Glomerular visceral epithelial cell (primary cell): ENCODE measurements at regions not wholly inside any gene's neighbourhood (a gene's known extent, or its start where the extent isn't known, plus 50 kb on each side); places are given as distances from the start of the nearest gene placed in this dataset.
"Not testable (repeated sequence)": the region's sequence is repeated elsewhere in the genome, so short reads cannot be mapped to it uniquely, and the experiment has no call there.

Experiments used
- DNase-seq: peaks from one replicate; pipeline ENCODE4 v3.0.0-alpha.2; 2016; ENCODE audit errors: extremely low spot score

DNA sequence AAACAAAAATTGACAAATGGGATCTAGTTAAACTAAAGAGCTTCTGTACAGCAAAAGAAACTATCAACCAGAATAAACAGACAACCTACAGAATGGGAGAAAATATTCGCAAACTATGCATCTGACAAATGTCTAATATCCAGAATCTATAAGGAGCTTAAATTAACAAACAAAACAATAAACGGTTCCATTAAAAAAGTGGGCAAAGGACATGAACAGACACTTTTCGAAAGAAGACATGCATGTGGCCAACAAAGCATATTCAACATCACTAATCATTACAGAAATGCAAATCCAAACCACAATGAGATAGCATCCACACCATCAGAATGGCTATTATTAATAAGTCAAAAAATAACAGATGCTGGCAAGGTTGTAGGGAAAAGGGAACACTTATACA is 50.5 kb upstream of the MED13L start:
- not testable (repeated sequence) for DNase-seq

DNA sequence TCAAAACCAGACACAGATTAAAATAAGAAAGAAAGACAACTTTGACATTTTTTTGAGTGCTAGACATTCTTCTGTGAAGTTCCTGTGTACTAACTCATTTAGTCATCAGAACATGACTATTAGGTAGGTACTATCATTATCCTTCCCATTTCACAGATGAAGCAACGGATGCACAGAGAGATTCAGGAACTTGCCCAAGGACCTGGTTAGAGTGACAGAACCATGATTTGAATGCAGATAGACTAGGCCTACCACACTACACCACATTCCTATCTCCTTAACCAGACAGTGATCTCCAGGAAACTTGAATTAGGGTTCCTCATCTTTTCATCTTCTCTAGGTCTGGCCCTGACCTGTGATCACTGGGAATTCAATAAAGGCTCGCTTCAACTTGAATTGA is 54.4 kb upstream of the MED13L start:
- DNase-seq = no peak

DNA sequence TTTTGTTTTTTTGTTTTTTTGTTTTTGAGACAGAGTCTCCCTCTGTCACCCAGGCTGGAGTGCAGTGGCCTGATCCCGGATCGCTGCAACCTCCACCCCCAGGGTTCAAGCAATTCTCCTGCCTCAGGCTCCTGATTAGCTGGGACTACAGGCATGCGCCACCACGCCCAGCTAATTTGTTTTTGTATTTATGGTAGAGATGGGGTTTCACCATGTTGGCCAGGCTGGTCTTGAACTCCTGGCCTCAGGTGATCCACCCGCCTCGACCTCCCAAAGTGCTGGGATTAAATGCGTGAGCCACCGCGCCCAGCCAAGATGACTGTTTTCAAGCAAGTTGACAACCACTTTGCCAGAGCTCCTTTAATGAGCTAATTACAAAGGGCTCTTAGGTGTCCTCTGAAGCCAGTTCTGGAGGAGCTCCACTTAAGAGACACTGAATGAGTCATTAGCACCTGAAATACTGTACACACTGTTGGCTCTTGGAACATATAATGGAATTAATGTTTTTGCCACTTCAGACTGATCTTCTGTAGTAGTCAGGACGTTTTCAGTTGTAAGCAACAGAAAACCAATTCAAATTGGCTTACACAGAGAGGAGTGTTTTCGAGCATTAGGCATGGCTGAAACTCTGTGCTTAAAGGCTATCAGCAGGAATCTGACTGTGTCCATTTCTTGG is 55.4 kb upstream of the MED13L start:
- no peak for DNase-seq

DNA sequence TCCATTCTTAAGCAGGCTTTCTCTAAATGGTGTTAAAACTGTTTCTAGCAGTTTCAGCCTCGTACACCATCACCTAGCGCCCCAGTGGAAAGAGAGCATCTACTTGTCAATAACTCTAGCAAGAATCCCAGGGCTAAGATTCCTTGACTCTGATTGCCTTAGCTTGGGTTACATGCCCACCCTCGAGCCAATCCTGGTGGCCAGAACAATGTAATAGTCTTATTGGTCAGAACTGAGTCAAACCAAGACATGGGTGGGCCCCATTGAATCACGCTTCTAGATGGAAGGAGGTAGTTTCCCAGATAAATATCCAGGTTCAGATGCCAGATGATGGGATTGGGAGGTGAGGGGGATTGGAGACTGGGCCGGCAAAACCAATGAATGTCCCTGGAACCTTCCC is 55.9 kb upstream of the MED13L start:
- no peak for DNase-seq

DNA sequence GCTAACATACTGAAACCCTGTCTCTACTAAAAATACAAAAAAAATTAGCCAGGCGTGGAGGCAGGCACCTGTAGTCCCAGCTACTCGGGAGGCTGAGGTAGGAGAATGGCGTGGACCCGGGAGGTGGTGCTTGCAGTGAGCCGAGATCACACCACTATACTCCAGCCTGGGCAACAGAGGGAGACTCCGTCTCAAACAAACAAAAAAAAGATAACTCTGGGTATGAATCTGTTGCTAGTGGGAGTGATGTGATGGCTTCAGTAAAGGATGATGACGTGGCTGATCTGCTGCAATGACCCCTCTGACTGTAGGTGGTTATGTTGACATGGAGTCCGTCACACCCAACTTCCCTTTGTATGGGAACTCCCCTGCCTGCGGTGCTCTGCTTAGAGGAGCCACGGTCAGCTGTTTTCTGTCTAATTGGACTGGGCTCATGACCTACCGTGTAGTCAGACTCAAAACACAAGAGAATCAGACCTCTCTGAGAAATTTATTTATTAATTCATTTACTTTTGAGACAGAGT is 59.1 kb upstream of the MED13L start:
- DNase-seq = peak; percentile 15

GRCh38 chr12:116337312-116337711 is 59.8 kb upstream of the MED13L start:
- no peak for DNase-seq

DNA sequence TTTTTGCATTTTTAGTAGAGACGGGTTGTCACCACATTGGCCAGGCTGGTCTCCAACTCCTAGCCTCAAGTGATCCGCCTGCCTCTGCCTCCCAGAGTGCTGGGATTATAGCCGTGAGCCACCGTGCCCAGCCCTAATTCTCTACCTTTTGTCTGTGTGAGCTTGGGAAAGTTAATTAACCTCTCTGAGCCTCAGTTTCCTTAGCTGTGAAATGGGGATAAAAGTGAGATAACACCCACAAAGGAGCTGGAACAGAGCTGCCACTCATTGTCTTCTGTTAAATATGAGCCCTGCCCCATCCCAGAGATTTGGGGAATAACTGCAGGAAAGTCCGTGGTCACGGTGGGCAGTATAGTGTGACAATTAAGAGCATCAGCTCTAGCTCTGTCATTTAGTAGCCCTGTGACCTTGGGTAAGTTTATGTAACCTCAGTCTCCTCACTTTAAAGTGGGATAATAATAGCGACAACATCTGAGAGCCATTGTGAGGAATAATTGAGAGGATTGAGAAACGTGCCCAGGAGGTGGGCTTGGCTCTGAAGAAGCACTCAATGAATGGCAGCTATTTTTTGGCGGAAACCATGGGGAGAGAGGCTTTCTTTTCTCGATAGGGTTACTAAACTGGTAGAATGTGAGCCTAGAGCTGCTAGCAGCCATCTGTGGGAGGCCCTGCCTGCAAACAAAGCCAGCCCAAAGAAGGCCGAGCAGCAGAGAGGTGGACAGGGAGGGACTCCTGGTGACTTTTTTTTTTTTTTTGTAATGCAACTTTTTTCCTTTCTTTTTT is 60.8 kb upstream of the MED13L start:
- DNase-seq = no peak

DNA sequence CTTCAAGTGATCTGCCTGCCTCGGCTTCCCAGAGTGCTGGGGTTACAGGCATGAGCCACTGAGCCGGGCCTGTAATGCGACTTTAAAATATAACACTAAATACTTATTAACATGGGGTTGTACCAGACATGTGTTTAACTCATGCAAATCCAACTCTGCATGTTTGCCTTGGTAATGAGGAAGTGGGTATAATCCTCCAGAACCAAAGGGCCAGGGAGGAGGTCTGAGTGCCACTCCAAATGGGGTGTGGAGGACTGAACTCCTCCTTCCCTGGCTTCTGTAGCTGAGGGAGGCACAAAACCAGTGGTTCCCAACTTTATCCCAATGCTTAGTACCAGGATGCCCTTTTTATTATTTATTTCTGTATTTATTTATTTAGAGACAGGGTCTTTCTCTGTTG is 61.6 kb upstream of the MED13L start:
- no peak for DNase-seq

- DNase-seq = no peak
These were observed 62.4 kb upstream of the MED13L start for GRCh38 chr12:116339800-116340371.

DNA sequence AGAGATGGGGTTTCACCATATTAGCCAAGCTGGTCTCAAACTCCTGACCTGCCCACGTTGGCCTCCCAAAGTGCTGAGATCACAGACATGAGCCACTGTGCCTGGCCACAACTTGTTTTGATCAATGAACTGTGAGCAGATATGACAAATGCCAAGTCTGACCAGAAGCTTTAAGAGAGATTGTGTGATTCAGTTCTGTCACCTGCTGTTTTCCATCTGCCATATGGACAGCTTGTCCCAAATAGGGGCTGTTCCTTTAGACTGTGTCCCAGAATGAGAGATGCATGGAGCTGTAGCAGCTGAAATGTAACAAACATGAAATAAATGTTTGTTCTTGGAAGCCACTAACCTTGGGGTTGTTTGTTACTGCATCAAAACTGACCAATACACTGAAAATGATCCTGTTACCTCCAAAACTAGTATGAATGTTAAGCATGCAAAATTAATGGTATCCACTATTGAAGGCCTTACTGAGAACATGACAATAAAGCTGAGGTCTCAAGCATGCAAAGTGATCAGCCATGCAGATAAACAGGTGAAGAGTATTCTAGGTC is 65.9 kb upstream of the MED13L start:
- no peak for DNase-seq

DNA sequence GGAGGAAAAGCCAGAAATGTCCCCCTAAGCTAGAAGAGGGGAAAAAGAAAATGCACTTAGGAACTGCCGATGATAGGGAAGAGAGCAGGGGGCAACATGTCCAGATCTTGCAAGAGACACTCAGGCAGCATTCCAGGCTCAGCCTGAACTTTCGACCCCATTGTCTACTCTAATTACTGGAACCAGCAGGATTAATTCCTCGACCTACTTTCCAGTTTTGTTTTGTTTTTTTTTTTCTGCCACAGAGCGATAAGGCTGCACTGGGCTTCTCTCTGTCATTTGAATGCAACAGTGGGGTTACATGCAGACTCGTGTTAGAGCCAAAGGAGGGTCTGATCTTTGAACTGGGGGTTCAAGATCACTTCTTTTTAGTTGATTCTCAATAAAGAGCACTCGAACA is 68.7 kb upstream of the MED13L start:
- DNase-seq = no peak

DNA sequence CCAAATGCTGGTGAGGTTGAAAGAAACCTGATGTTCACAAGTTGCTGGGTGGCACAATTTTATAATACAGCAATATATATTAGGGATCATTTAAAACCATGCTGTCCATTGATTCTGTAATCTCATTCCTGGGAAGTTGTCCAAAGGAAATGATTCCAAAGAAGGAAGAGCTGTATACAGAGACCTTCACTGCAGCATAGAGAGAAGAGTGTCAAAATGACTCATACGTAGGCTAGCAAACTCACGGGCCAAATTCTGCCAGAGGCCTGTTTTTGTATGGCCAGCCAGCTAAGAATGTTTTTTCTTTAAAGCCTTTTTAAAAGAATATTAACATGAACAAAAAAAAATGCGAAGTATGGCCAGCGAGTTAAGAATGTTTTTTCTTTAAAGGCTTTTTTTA is 69.2 kb upstream of the MED13L start:
- peak; percentile 47 for DNase-seq

- no peak for DNase-seq
These were observed 69.8 kb upstream of the MED13L start for GRCh38 chr12:116347265-116347664.

DNA sequence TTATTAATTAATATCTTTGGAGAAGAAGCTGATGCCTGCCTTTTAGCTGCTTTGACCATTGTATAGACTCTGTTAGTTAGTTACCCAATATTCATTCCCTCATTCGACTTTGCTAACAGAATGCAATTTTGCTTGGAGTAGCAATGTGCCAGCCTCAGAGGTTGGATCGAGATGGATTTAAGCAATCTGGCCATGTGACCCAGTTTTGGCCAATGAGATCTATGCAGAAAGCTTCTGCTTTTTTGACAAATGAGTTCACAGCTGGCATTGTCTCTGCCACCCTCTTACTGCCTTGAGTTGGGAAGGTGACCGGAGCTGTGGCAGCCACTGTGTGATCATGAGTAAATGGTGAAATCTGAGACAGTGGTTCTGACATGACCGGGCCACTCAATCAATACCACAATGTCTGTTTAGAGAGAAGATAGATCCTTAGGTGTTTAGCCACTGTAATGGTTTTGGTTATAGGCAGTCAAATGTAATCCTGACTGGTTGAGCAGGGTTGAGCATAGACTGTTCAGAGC is 74.9 kb upstream of the MED13L start:
- no peak for DNase-seq

- DNase-seq = no peak
These were observed 76.5 kb upstream of the MED13L start for GRCh38 chr12:116353958-116354357.

DNA sequence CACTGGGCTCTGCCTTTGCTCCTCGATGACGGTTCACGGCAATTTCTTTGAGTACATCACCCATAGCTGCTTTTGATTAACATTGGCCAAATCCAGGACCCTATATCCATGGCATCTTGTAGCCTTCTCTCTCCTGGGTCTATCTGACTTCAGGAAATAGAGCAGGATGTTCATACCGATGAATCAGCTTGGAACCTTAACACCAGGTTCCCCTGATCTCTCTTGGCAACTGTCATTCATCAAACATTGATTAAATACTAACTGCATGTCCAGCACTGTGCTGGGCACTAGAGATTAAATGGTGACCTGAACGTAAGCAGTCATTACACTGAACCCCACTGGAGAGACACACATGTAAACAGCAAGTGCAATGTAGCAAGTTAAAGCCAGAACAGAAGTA is 77.0 kb upstream of the MED13L start:
- no peak for DNase-seq

DNA sequence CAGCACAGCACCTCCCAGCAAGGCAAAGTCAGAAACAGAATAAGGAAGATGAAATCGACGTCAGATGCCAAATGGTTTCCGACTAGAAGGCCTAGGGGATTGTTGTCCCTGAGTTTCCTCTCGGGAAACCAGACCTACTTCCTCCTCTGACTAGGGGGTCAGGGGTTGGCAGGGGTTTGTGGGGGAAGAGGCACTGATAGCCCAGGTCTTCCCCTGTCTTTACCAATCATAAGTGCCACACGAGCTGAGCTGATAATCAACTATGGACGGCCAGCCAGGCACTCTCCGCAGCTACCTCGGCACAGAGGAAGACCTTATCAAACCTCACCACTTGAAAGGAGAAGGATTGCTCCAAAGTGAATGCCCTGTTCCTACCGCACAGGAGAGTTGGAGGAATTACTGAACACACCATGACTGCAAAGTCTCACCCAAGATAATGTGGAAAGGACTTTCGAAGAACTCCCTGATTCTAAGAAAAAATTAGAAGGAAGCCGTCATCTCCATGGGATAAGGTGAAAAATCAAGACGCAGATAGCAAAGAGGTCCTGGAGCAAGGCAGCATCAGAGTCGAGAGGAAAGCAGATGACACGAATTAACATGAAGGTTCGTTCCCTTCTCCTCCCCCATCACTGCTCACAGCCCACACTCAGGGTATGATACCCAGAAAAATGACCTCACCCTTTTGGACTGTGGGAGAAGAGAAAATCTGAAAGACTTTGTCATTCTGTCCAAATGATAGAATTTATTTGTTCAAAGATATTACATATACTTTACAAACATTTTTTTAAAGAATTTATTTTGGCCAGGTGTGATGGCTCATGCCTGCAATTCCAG is 77.7 kb upstream of the MED13L start:
- no peak for DNase-seq

GRCh38 chr12:116358536-116358892 is 81.0 kb upstream of the MED13L start:
- no peak for DNase-seq

DNA sequence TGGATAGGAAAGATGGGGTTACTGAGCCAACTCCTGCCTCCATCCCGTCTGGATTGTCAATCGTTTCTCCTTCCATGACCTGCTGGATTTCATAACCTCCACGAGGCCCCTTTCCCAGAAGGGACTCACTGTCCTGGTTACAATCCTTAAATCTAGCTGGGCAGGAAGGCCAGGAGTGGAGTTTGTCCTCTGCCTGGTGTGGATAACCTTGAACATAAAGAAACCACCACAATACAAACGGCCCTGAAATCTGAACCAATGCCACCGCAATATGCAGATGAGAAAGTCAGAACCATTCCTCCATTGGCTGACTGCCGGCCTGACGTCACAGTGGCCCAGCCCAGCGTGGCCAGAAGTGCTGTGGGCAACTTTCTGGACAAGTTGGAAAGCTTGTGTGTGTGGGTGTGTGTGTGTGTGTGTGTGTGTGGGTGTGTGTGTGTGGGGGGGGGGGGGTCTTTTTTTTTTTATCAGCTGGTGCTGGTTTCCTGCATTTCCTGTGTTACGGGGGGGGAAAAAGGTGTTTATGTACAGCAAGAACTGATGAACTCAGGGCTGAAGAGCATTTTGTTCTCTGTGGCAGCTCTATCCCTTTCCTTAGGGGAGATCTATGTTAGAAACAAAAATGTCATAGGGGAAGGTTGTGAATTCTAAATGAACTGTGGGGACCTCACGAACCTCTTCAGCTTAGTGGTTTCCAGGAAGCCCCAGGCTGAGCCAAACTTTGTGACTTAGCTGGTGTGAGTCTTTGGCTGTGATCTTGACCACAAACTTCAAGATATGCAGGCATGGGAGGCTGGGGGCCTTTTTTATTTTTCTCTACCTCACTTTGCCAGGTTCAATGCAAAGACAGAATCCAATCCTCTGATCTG is 81.6 kb upstream of the MED13L start:
- DNase-seq = peak; percentile 89

- DNase-seq = no peak
These were observed 83.3 kb upstream of the MED13L start for GRCh38 chr12:116360579-116361413.
